HG03045 (cell line): ENCODE measurements at regions not wholly inside any gene's neighbourhood (a gene's known extent, or its start where the extent isn't known, plus 50 kb on each side); places are given as distances from the start of the nearest gene placed in this dataset.

Experiments used
- ATAC-seq: cut with Tn5 transposase; IDR thresholded peaks from one replicate; pipeline ENCODE4 v1.9.1; 2021; ENCODE audit warnings: mild to moderate bottlenecking, moderate library complexity; ENCODE audit not compliant: unreplicated experiment

- ATAC-seq: no peak
Observed at GRCh38 chr6:147855803-147856482, 347.5 kb downstream of the SAMD5 start.

- ATAC-seq: no peak
Observed at GRCh38 chr6:147856687-147857086, 348.2 kb downstream of the SAMD5 start.

GRCh38 chr6:147858421-147858820 is 349.9 kb downstream of the SAMD5 start:
- ATAC-seq: no peak

GRCh38 chr6:147859071-147859470 is 350.6 kb downstream of the SAMD5 start:
- no peak for ATAC-seq

GRCh38 chr6:147861696-147862095 is 353.2 kb downstream of the SAMD5 start:
- no peak for ATAC-seq

GRCh38 chr6:147867433-147868226 is 359.1 kb downstream of the SAMD5 start:
- no peak for ATAC-seq

GRCh38 chr6:147868427-147869190 is 360.1 kb downstream of the SAMD5 start:
- ATAC-seq: no peak

- ATAC-seq: no peak
Observed at GRCh38 chr6:147869201-147869600, 360.7 kb downstream of the SAMD5 start.

- ATAC-seq: no peak
Observed at GRCh38 chr6:147869869-147870268, 361.4 kb downstream of the SAMD5 start.

- no peak for ATAC-seq
Observed at GRCh38 chr6:147870506-147871110, 362.1 kb downstream of the SAMD5 start.

- ATAC-seq: no peak
Observed at GRCh38 chr6:147872002-147872401, 363.5 kb downstream of the SAMD5 start.

GRCh38 chr6:147873816-147874215 is 365.3 kb downstream of the SAMD5 start:
- ATAC-seq: no peak

GRCh38 chr6:147874322-147874721 is 365.8 kb downstream of the SAMD5 start:
- no peak for ATAC-seq

- ATAC-seq: no peak
Observed at GRCh38 chr6:147879031-147879580, 370.6 kb downstream of the SAMD5 start.

GRCh38 chr6:147881432-147881831 is 372.9 kb downstream of the SAMD5 start:
- no peak for ATAC-seq

- ATAC-seq: no peak
Observed at GRCh38 chr6:147888374-147888773, 379.9 kb downstream of the SAMD5 start.

- ATAC-seq: no peak
Observed at GRCh38 chr6:147891671-147892070, 383.2 kb downstream of the SAMD5 start.

- no peak for ATAC-seq
Observed at GRCh38 chr6:147892476-147892875, 384.0 kb downstream of the SAMD5 start.

- ATAC-seq: no peak
Observed at GRCh38 chr6:147895272-147895671, 386.8 kb downstream of the SAMD5 start.

GRCh38 chr6:147900247-147900830 is 391.8 kb downstream of the SAMD5 start:
- ATAC-seq: no peak

GRCh38 chr6:147903321-147903720 is 394.8 kb downstream of the SAMD5 start:
- no peak for ATAC-seq
